Natural killer cell (primary cell): ENCODE measurements at regions not wholly inside any gene's neighbourhood (a gene's known extent, or its start where the extent isn't known, plus 50 kb on each side); places are given as distances from the start of the nearest gene placed in this dataset.

ENCODE experiments used
- ATAC-seq, 3 donors: fragments of 150-1000 bp in 2 of 3; fragments of 200-7000 bp in 1 of 3; cut with Tn5 transposase; 1 replicate in 1 of 3; 2 replicates in 2 of 3; pipeline ENCODE4 v1.10.0; 2021; ENCODE audit warnings: mild to moderate bottlenecking in 2 of 3, moderate library complexity in 2 of 3
- DNase-seq, 2 donors: peaks; one replicate each; pipeline versions ENCODE4 v3.0.0 to v3.0.0-alpha.2; 2013 to 2021; ENCODE audit warnings: mixed read lengths in 1 of 2
- H3K27ac ChIP-seq: one replicate; pipeline ENCODE4 v1.5.1; 2013; ENCODE audit warnings: mild to moderate bottlenecking, low read length
- H3K27me3 ChIP-seq: one replicate; pipeline ENCODE4 v1.6.1; 2013; ENCODE audit warnings: low read length; ENCODE audit not compliant: control insufficient read depth, insufficient read depth
- H3K36me3 ChIP-seq: one replicate; pipeline ENCODE4 v1.6.1; 2013; ENCODE audit warnings: low read length; ENCODE audit not compliant: control insufficient read depth, insufficient read depth
- H3K4me1 ChIP-seq: one replicate; pipeline ENCODE4 v1.6.1; 2013; ENCODE audit warnings: low read length; ENCODE audit not compliant: control insufficient read depth, insufficient read depth
- H3K4me3 ChIP-seq: one replicate; pipeline ENCODE4 v1.5.1; 2013; ENCODE audit warnings: low read length
- H3K9me3 ChIP-seq: one replicate; pipeline ENCODE4 v1.6.1; 2013; ENCODE audit warnings: low read length; ENCODE audit not compliant: control insufficient read depth, insufficient read depth
- H3K27ac Mint-ChIP-seq, 2 donors: one replicate each; pipeline ENCODE4 v1.8.0; 2022; ENCODE audit warnings: mild to moderate bottlenecking in 2 of 2, mixed read lengths in 2 of 2, moderate library complexity in 1 of 2
- H3K27me3 Mint-ChIP-seq, 2 donors: one replicate each; pipeline ENCODE4 v1.8.0; 2022; ENCODE audit warnings: low read depth in 2 of 2, mixed read lengths in 2 of 2
- H3K36me3 Mint-ChIP-seq: one replicate; pipeline ENCODE4 v1.8.0; 2022; ENCODE audit warnings: mixed read lengths
- H3K4me1 Mint-ChIP-seq, 2 donors: one replicate each; pipeline ENCODE4 v1.8.0; 2022; ENCODE audit warnings: mixed read lengths in 2 of 2
- H3K4me3 Mint-ChIP-seq: one replicate; pipeline ENCODE4 v1.8.0; 2022; ENCODE audit warnings: mild to moderate bottlenecking, moderate library complexity, mixed read lengths
- H3K9me3 Mint-ChIP-seq, 2 donors: one replicate each; pipeline ENCODE4 v1.8.0; 2022; ENCODE audit warnings: mixed read lengths in 2 of 2
- WGBS: methylation state at CpG from one replicate; pipeline ENCODE4 v1.1.7; 2013; ENCODE audit warnings: missing lambda C conversion rate; ENCODE audit not compliant: insufficient coverage; 5-methylcytosine and 5-hydroxymethylcytosine counted together
- intact Hi-C: fragments of 100-400 bp; cut with micrococcal nuclease; formaldehyde crosslinking; loops from one replicate; pipeline ENCODE4 v1.14.2; 2022
- TF ChIP-seq, protein P1 (sequence below): fragments of 200-600 bp; IDR thresholded peaks from one replicate; pipeline ENCODE4 v1.8.0; 2022; ENCODE audit warnings: antibody characterized with exemption

DNA sequence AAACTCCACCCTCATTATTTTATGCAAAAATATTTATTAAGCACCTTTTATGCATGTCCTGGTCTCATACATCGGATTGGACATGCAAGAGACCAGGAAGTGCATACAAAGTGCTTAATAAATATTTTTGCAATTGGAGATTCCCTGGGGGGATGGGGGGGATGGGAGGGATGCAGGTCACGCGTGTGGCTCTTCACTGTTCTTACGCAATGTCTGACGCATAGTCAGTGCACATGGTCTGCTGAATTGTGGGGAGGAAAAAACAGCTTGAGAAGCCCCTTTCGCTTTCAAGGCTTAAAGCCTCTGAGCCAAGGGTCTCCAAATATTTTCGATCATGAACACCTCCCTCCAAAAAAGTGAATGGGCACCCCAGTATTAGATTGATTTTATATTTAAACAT is 96.7 kb upstream of the XYLT1 start:
- Mint-ChIP-seq H3K9me3 (no peaks in the 10 kb centered on the region), H3K27ac (no peak overlapping the region), H3K27me3 (peaks cover 2 to 18% of the 10 kb centered on the region in 2 donors), H3K36me3 (no peaks in the 10 kb centered on the region), H3K4me1 (no peaks in the 10 kb centered on the region), H3K4me3 (no peak overlapping the region)
- no peak for DNase-seq
- WGBS = 93% methylated on average over 4 of the region's 7 CpGs
- no peak for ATAC-seq
- no peaks in the 10 kb centered on the region for H3K27me3 ChIP-seq
- no peaks in the 10 kb centered on the region for H3K9me3 ChIP-seq
- H3K4me1 ChIP-seq = no peaks in the 10 kb centered on the region
- H3K36me3 ChIP-seq = no peaks in the 10 kb centered on the region
- no peak overlapping the region for H3K27ac ChIP-seq
- intact Hi-C loops = no loop called here
- H3K4me3 ChIP-seq = no peak overlapping the region
- TF ChIP-seq, protein P1, sequence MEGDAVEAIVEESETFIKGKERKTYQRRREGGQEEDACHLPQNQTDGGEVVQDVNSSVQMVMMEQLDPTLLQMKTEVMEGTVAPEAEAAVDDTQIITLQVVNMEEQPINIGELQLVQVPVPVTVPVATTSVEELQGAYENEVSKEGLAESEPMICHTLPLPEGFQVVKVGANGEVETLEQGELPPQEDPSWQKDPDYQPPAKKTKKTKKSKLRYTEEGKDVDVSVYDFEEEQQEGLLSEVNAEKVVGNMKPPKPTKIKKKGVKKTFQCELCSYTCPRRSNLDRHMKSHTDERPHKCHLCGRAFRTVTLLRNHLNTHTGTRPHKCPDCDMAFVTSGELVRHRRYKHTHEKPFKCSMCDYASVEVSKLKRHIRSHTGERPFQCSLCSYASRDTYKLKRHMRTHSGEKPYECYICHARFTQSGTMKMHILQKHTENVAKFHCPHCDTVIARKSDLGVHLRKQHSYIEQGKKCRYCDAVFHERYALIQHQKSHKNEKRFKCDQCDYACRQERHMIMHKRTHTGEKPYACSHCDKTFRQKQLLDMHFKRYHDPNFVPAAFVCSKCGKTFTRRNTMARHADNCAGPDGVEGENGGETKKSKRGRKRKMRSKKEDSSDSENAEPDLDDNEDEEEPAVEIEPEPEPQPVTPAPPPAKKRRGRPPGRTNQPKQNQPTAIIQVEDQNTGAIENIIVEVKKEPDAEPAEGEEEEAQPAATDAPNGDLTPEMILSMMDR = no peak

DNA sequence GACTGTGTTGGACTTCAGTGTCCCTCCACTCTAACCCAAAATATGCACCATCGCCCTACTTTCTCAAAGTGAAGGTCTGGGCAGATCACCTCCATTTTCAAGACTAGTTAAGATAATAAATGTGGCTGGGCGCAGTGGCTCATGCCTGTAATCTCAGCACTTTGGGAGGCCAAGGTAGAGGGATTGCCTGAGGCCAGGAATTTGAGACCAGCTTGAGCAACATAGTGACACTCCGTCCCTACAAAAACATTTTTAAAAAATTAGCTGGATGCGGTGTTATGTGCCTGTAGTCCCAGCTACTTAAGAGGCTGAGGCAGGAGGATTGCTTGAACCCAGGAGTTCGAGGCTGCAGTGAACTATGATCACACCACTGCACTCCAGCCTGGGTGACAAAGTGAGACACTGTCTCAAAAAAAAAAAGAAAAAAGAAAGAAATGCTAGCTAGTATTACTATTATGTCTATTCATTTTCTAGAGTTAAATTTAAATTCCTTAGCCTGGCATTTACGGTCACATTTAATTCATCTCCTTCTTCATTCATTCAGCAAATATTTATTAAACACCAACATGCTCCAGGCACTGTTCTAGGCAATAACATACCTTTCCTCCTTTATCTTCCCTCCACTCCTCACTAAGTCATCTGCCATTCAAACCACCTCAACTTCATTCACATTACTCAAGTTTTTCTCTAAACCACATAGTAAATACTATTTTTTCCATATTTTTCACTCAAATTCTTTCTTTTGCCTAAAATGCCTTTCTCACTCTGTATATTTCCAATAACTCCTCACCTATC is 96.1 kb upstream of the XYLT1 start:
- H3K4me1 Mint-ChIP-seq = no peaks in the 10 kb centered on the region
- no peak for DNase-seq
- H3K4me3 Mint-ChIP-seq = no peak overlapping the region
- no peaks in the 10 kb centered on the region for H3K36me3 Mint-ChIP-seq
- no peaks in the 10 kb centered on the region for H3K36me3 ChIP-seq
- H3K4me1 ChIP-seq = no peaks in the 10 kb centered on the region
- no peaks in the 10 kb centered on the region for H3K9me3 Mint-ChIP-seq
- H3K27me3 Mint-ChIP-seq = peaks cover 2 to 18% of the 10 kb centered on the region in 2 donors
- no peaks in the 10 kb centered on the region for H3K9me3 ChIP-seq
- H3K27me3 ChIP-seq = no peaks in the 10 kb centered on the region
- no peak for ATAC-seq
- WGBS = 86% methylated on average over 6 of the region's 6 CpGs
- intact Hi-C loops = no loop called here
- H3K4me3 ChIP-seq = no peak overlapping the region
- H3K27ac ChIP-seq = no peak overlapping the region
- TF ChIP-seq, protein P1 = no peak
- no peak overlapping the region for H3K27ac Mint-ChIP-seq

DNA sequence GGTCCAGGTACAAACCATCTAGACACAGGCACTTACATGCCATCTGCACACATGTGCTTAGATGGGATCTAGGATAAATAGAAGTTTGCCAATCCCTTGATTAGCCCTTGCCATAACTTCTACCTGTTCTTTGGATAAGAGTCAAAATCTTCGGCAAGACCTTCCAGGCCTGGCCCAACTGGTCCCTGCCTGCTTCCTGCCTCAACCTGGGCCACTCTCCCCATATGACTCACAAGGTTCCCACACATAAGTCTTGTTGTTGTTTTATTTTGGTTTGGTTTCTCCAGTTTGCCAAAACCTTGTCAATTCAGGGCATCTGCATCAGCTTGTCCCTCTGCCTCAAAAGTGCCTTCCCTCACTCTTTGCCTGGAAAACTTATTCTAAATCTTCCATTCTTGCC is 95.3 kb upstream of the XYLT1 start:
- Mint-ChIP-seq H3K27me3 (peaks cover 4 to 21% of the 10 kb centered on the region in 2 donors), H3K36me3 (no peaks in the 10 kb centered on the region), H3K9me3 (no peaks in the 10 kb centered on the region), H3K4me1 (no peaks in the 10 kb centered on the region), H3K4me3 (no peak overlapping the region), H3K27ac (no peak overlapping the region)
- H3K27me3 ChIP-seq = no peaks in the 10 kb centered on the region
- H3K4me1 ChIP-seq = no peaks in the 10 kb centered on the region
- DNase-seq (no peak), ATAC-seq (no peak)
- WGBS = 40% methylated on average over 1 of the region's 1 CpG
- H3K9me3 ChIP-seq = no peaks in the 10 kb centered on the region
- intact Hi-C loops = no loop called here
- TF ChIP-seq, protein P1 = no peak
- no peak overlapping the region for H3K27ac ChIP-seq
- no peak overlapping the region for H3K4me3 ChIP-seq
- H3K36me3 ChIP-seq = no peaks in the 10 kb centered on the region

DNA sequence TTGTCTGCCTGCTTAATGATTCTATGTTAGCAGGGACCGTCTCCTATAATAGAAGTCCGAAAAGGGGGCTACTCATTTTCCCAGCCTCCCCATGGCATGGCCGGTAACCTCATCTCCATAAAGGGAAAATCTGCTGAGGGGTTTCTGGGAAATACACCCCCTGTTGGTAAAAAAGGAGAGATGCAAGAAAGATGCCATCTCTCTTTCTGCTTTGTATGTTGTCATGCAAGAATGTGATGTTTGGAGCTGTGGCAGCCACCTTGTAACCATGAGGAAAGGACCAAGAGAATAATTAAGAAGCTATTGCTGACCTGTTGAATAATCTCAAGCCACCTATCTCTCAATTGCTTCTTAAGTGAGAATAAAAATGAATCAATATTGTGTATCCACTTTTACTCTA is 94.8 kb upstream of the XYLT1 start:
- intact Hi-C loops = no loop called here
- WGBS = 100% methylated on average over 2 of the region's 3 CpGs
- no peak overlapping the region for H3K27ac ChIP-seq
- no peaks in the 10 kb centered on the region for H3K36me3 Mint-ChIP-seq
- H3K27ac Mint-ChIP-seq = no peak overlapping the region
- H3K27me3 Mint-ChIP-seq = peaks cover 4 to 22% of the 10 kb centered on the region in 2 donors
- no peaks in the 10 kb centered on the region for H3K27me3 ChIP-seq
- no peak overlapping the region for H3K4me3 ChIP-seq
- DNase-seq = no peak
- H3K4me3 Mint-ChIP-seq = no peak overlapping the region
- H3K9me3 Mint-ChIP-seq = no peaks in the 10 kb centered on the region
- TF ChIP-seq, protein P1 = no peak
- no peaks in the 10 kb centered on the region for H3K36me3 ChIP-seq
- no peaks in the 10 kb centered on the region for H3K9me3 ChIP-seq
- no peaks in the 10 kb centered on the region for H3K4me1 Mint-ChIP-seq
- no peaks in the 10 kb centered on the region for H3K4me1 ChIP-seq
- no peak for ATAC-seq
